Smooth muscle cell (in vitro differentiated cells): ENCODE measurements at regions not wholly inside any gene's neighbourhood (a gene's known extent, or its start where the extent isn't known, plus 50 kb on each side); places are given as distances from the start of the nearest gene placed in this dataset.

Experiments
- DNase-seq: peaks from one replicate; lab custom pipeline; 2025; ENCODE audit not compliant: unreplicated experiment; lab: John Stamatoyannopoulos, UW
- H2AFZ ChIP-seq: fragments of 200-600 bp; sonication (generic); 2 replicates; pipeline ENCODE4 v1.6.0; 2016; ENCODE audit warnings: antibody characterized with exemption, low read depth, mild to moderate bottlenecking
- H3F3A ChIP-seq: fragments of 200-600 bp; sonication (generic); 2 replicates; pipeline ENCODE4 v1.6.0; 2017; ENCODE audit warnings: antibody characterized with exemption, low read depth
- H3K27ac ChIP-seq: fragments of 200-600 bp; sonication (generic); 2 replicates; pipeline ENCODE4 v1.5.1; 2016; ENCODE audit warnings: low read depth, mild to moderate bottlenecking
- H3K27me3 ChIP-seq: fragments of 200-600 bp; sonication (generic); 2 replicates; pipeline ENCODE4 v1.6.1; 2016; ENCODE audit warnings: low read depth, mild to moderate bottlenecking
- H3K36me3 ChIP-seq: fragments of 200-600 bp; sonication (generic); 2 replicates; pipeline ENCODE4 v1.5.1; 2016; ENCODE audit warnings: low read depth
- H3K4me1 ChIP-seq: fragments of 200-600 bp; sonication (generic); 2 replicates; pipeline ENCODE4 v1.5.1; 2016; ENCODE audit warnings: low read depth
- H3K4me2 ChIP-seq: fragments of 200-600 bp; sonication (generic); 2 replicates; pipeline ENCODE4 v1.6.0; 2016; ENCODE audit warnings: mild to moderate bottlenecking
- H3K4me3 ChIP-seq: fragments of 200-600 bp; sonication (generic); 2 replicates; pipeline ENCODE4 v1.5.1; 2016; ENCODE audit warnings: mild to moderate bottlenecking
- H3K79me2 ChIP-seq: fragments of 200-600 bp; sonication (generic); 2 replicates; pipeline ENCODE4 v1.6.0; 2016; ENCODE audit warnings: low read depth, mild to moderate bottlenecking
- H3K9ac ChIP-seq: fragments of 200-600 bp; sonication (generic); 2 replicates; pipeline ENCODE4 v1.6.0; 2016; ENCODE audit warnings: low read depth
- H3K9me3 ChIP-seq: fragments of 200-600 bp; sonication (generic); replicated peaks from 2 replicates; pipeline ENCODE4 v1.5.1; 2016; ENCODE audit warnings: low read depth
- H4K20me1 ChIP-seq: fragments of 200-600 bp; sonication (generic); 2 replicates; pipeline ENCODE4 v1.6.0; 2016; ENCODE audit warnings: low read depth
- WGBS: methylation state at CpG from one replicate; pipeline ENCODE4 v1.1.7; 2016; ENCODE audit warnings: low lambda C conversion rate; 5-methylcytosine and 5-hydroxymethylcytosine counted together
- TF ChIP-seq, protein P1 (sequence below): fragments of 200-600 bp; sonication (generic); IDR thresholded peaks from 2 replicates; pipeline ENCODE4 v1.5.1; 2017; ENCODE audit warnings: borderline replicate concordance, mild to moderate bottlenecking, antibody characterized with exemption; ENCODE audit not compliant: insufficient read depth, poor library complexity, severe bottlenecking

DNA sequence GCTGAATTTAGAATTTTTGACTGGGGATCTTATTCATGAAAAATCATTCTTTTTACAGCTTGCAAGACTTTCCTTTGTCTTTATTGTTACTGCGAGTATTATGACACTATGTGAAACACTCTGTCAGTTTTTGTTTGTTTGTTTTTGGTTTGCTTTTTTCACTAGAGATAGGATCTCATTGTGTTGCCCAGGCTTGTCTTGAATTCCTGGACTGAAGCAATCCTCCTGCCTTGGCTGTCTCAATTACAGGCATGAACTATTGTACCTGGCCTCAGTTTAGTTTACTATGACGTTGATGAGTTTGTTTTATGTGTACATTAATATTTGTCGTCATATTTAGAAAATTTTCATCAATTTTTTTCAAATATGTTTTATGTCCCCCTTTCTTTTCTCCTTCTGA is 1030.0 kb upstream of the PRR20A start:
- Histone ChIP-seq H3K4me1 (no peaks in the 10 kb centered on the region), H3K27ac (no peak overlapping the region), H2AFZ (no peak overlapping the region), H3K9ac (no peak overlapping the region), H3K4me2 (no peak overlapping the region), H3K36me3 (no peaks in the 10 kb centered on the region), H3F3A (no peaks in the 10 kb centered on the region), H4K20me1 (no peaks in the 10 kb centered on the region), H3K79me2 (no peaks in the 10 kb centered on the region), H3K4me3 (no peak overlapping the region), H3K9me3 (no peaks in the 10 kb centered on the region), H3K27me3 (no peaks in the 10 kb centered on the region)
- DNase-seq: no peak
- TF ChIP-seq, protein P1, sequence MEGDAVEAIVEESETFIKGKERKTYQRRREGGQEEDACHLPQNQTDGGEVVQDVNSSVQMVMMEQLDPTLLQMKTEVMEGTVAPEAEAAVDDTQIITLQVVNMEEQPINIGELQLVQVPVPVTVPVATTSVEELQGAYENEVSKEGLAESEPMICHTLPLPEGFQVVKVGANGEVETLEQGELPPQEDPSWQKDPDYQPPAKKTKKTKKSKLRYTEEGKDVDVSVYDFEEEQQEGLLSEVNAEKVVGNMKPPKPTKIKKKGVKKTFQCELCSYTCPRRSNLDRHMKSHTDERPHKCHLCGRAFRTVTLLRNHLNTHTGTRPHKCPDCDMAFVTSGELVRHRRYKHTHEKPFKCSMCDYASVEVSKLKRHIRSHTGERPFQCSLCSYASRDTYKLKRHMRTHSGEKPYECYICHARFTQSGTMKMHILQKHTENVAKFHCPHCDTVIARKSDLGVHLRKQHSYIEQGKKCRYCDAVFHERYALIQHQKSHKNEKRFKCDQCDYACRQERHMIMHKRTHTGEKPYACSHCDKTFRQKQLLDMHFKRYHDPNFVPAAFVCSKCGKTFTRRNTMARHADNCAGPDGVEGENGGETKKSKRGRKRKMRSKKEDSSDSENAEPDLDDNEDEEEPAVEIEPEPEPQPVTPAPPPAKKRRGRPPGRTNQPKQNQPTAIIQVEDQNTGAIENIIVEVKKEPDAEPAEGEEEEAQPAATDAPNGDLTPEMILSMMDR: no peak
- 37% methylated on average over 3 of the region's 3 CpGs for WGBS

GRCh38 chr13:56134524-56134923 is 1006.2 kb upstream of the PRR20A start:
- no peak overlapping the region for H2AFZ ChIP-seq
- no peak for DNase-seq
- H3K9me3 ChIP-seq: no peaks in the 10 kb centered on the region
- no peaks in the 10 kb centered on the region for H3K4me1 ChIP-seq
- H3K79me2 ChIP-seq: no peaks in the 10 kb centered on the region
- H4K20me1 ChIP-seq: no peaks in the 10 kb centered on the region
- no peaks in the 10 kb centered on the region for H3K27me3 ChIP-seq
- TF ChIP-seq, protein P1: no peak
- H3K4me2 ChIP-seq: no peak overlapping the region
- no peak overlapping the region for H3K9ac ChIP-seq
- no peak overlapping the region for H3K4me3 ChIP-seq
- H3K36me3 ChIP-seq: no peaks in the 10 kb centered on the region
- 89% methylated on average over 3 of the region's 3 CpGs for WGBS
- H3K27ac ChIP-seq: no peak overlapping the region
- no peaks in the 10 kb centered on the region for H3F3A ChIP-seq

- H3K9ac ChIP-seq: no peak overlapping the region
- TF ChIP-seq, protein P1: no peak
- H2AFZ ChIP-seq: no peak overlapping the region
- DNase-seq: no peak
- WGBS: 78% methylated on average over 2 of the region's 2 CpGs
- no peaks in the 10 kb centered on the region for H3F3A ChIP-seq
- H3K4me1 ChIP-seq: no peaks in the 10 kb centered on the region
- no peak overlapping the region for H3K27ac ChIP-seq
- H3K79me2 ChIP-seq: no peaks in the 10 kb centered on the region
- H3K9me3 ChIP-seq: no peaks in the 10 kb centered on the region
- H3K27me3 ChIP-seq: no peaks in the 10 kb centered on the region
- no peak overlapping the region for H3K4me3 ChIP-seq
- H3K4me2 ChIP-seq: no peak overlapping the region
- no peaks in the 10 kb centered on the region for H4K20me1 ChIP-seq
- H3K36me3 ChIP-seq: no peaks in the 10 kb centered on the region
These were observed 973.9 kb upstream of the PRR20A start for GRCh38 chr13:56166864-56167263.

GRCh38 chr13:56168581-56168980 is 972.1 kb upstream of the PRR20A start:
- DNase-seq: no peak
- TF ChIP-seq, protein P1: no peak
- 83% methylated on average over 2 of the region's 2 CpGs for WGBS

More at GRCh38 chr13:56168581-56168980, 972.1 kb upstream of the PRR20A start:
- H4K20me1 ChIP-seq: no peaks in the 10 kb centered on the region
- no peaks in the 10 kb centered on the region for H3F3A ChIP-seq
- H3K9ac ChIP-seq: no peak overlapping the region
- H3K9me3 ChIP-seq: no peaks in the 10 kb centered on the region
- no peaks in the 10 kb centered on the region for H3K4me1 ChIP-seq
- H3K36me3 ChIP-seq: no peaks in the 10 kb centered on the region
- H3K4me3 ChIP-seq: no peak overlapping the region
- H3K27me3 ChIP-seq: no peaks in the 10 kb centered on the region
- H3K79me2 ChIP-seq: no peaks in the 10 kb centered on the region
- no peak overlapping the region for H3K27ac ChIP-seq
- H3K4me2 ChIP-seq: no peak overlapping the region
- no peak overlapping the region for H2AFZ ChIP-seq
